HG03064 (cell line): ENCODE measurements at regions not wholly inside any gene's neighbourhood (a gene's known extent, or its start where the extent isn't known, plus 50 kb on each side); places are given as distances from the start of the nearest gene placed in this dataset.
"Not testable (repeated sequence)": the region's sequence is repeated elsewhere in the genome, so short reads cannot be mapped to it uniquely, and the experiment has no call there.

ENCODE experiments used
- ATAC-seq: cut with Tn5 transposase; IDR thresholded peaks from one replicate; pipeline ENCODE4 v1.9.1; 2021; ENCODE audit warnings: low read depth; ENCODE audit not compliant: unreplicated experiment

GRCh38 chr9:17083258-17083657 is 51.6 kb upstream of the CNTLN start:
- no peak for ATAC-seq

GRCh38 chr9:17082343-17083064 is 52.3 kb upstream of the CNTLN start:
- ATAC-seq = no peak

- ATAC-seq = no peak
Observed at GRCh38 chr9:17081814-17082213, 53.0 kb upstream of the CNTLN start.

GRCh38 chr9:17081351-17081750 is 53.5 kb upstream of the CNTLN start:
- ATAC-seq = no peak

- ATAC-seq = no peak
Observed at GRCh38 chr9:17075758-17076485, 58.9 kb upstream of the CNTLN start.

GRCh38 chr9:17075146-17075757 is 59.6 kb upstream of the CNTLN start:
- no peak for ATAC-seq

GRCh38 chr9:17072563-17072962 is 62.3 kb upstream of the CNTLN start:
- ATAC-seq = not testable (repeated sequence)

GRCh38 chr9:17068671-17069070 is 66.2 kb upstream of the CNTLN start:
- ATAC-seq = no peak

- no peak for ATAC-seq
Observed at GRCh38 chr9:17065062-17065461, 69.8 kb upstream of the CNTLN start.

- ATAC-seq = no peak
Observed at GRCh38 chr9:17064558-17064957, 70.3 kb upstream of the CNTLN start.

- ATAC-seq = no peak
Observed at GRCh38 chr9:17063535-17064135, 71.2 kb upstream of the CNTLN start.

GRCh38 chr9:17062497-17062896 is 72.3 kb upstream of the CNTLN start:
- no peak for ATAC-seq

- no peak for ATAC-seq
Observed at GRCh38 chr9:17060450-17060849, 74.4 kb upstream of the CNTLN start.

GRCh38 chr9:17059465-17059864 is 75.4 kb upstream of the CNTLN start:
- no peak for ATAC-seq

GRCh38 chr9:17057729-17058128 is 77.1 kb upstream of the CNTLN start:
- ATAC-seq = no peak

GRCh38 chr9:17052626-17053025 is 82.2 kb upstream of the CNTLN start:
- ATAC-seq = no peak

- ATAC-seq = no peak
Observed at GRCh38 chr9:17045381-17045940, 89.4 kb upstream of the CNTLN start.

GRCh38 chr9:17031546-17031945 is 103.3 kb upstream of the CNTLN start:
- ATAC-seq = no peak

- no peak for ATAC-seq
Observed at GRCh38 chr9:17025281-17025680, 109.6 kb upstream of the CNTLN start.

- ATAC-seq = no peak
Observed at GRCh38 chr9:17024129-17024528, 110.7 kb upstream of the CNTLN start.

GRCh38 chr9:17021387-17021970 is 113.4 kb upstream of the CNTLN start:
- no peak for ATAC-seq
